HG02798 (cell line): ENCODE measurements at regions not wholly inside any gene's neighbourhood (a gene's known extent, or its start where the extent isn't known, plus 50 kb on each side); places are given as distances from the start of the nearest gene placed in this dataset.
"Not testable (repeated sequence)": the region's sequence is repeated elsewhere in the genome, so short reads cannot be mapped to it uniquely, and the experiment has no call there.

Source experiments
- ATAC-seq: cut with Tn5 transposase; IDR thresholded peaks from one replicate; pipeline ENCODE4 v1.9.1; 2021; ENCODE audit warnings: mild to moderate bottlenecking; ENCODE audit not compliant: unreplicated experiment, poor library complexity

GRCh38 chr20:29878777-29879442, 1378.6 kb upstream of the DEFB115 start:
- peak; percentile 39 for ATAC-seq

GRCh38 chr20:29881107-29881506, 1376.4 kb upstream of the DEFB115 start:
- ATAC-seq, result not testable (repeated sequence)

GRCh38 chr20:29883514-29884219, 1373.8 kb upstream of the DEFB115 start:
- not testable (repeated sequence) for ATAC-seq

- not testable (repeated sequence) for ATAC-seq
Measured at GRCh38 chr20:29884322-29884721, 1373.1 kb upstream of the DEFB115 start.

GRCh38 chr20:29885282-29886185, 1371.9 kb upstream of the DEFB115 start:
- ATAC-seq, result not testable (repeated sequence)

GRCh38 chr20:29891555-29891954, 1365.9 kb upstream of the DEFB115 start:
- not testable (repeated sequence) for ATAC-seq
